Endothelial cell (in vitro differentiated cells): ENCODE measurements at regions not wholly inside any gene's neighbourhood (a gene's known extent, or its start where the extent isn't known, plus 50 kb on each side); places are given as distances from the start of the nearest gene placed in this dataset.

Source experiments
- DNase-seq: peaks from one replicate; pipeline ENCODE4 v3.0.0; 2021; ENCODE audit warnings: low spot score
- H3K27ac Mint-ChIP-seq: one replicate; pipeline ENCODE4 v1.8.0; 2021; ENCODE audit warnings: mixed read lengths, inconsistent platforms; ENCODE audit not compliant: unreplicated experiment
- H3K27me3 Mint-ChIP-seq: one replicate; pipeline ENCODE4 v1.8.0; 2021; ENCODE audit warnings: mild to moderate bottlenecking, moderate library complexity, mixed read lengths, inconsistent platforms; ENCODE audit not compliant: unreplicated experiment
- H3K36me3 Mint-ChIP-seq: one replicate; pipeline ENCODE4 v1.8.0; 2021; ENCODE audit warnings: mild to moderate bottlenecking, low read depth, mixed read lengths, inconsistent platforms; ENCODE audit not compliant: unreplicated experiment
- H3K4me1 Mint-ChIP-seq: one replicate; pipeline ENCODE4 v1.8.0; 2021; ENCODE audit warnings: mild to moderate bottlenecking, mixed read lengths, inconsistent platforms; ENCODE audit not compliant: unreplicated experiment
- H3K4me3 Mint-ChIP-seq: one replicate; pipeline ENCODE4 v1.8.0; 2021; ENCODE audit warnings: mild to moderate bottlenecking, mixed read lengths, inconsistent platforms; ENCODE audit not compliant: unreplicated experiment
- H3K9me3 Mint-ChIP-seq: one replicate; pipeline ENCODE4 v1.8.0; 2021; ENCODE audit warnings: mixed read lengths, inconsistent platforms; ENCODE audit not compliant: unreplicated experiment
- CTCF ChIP-seq: fragments of 200-600 bp; sonication (generic); IDR thresholded peaks from one replicate; pipeline ENCODE4 v1.5.0; 2021; ENCODE audit warnings: antibody characterized with exemption; ENCODE audit not compliant: unreplicated experiment

DNA sequence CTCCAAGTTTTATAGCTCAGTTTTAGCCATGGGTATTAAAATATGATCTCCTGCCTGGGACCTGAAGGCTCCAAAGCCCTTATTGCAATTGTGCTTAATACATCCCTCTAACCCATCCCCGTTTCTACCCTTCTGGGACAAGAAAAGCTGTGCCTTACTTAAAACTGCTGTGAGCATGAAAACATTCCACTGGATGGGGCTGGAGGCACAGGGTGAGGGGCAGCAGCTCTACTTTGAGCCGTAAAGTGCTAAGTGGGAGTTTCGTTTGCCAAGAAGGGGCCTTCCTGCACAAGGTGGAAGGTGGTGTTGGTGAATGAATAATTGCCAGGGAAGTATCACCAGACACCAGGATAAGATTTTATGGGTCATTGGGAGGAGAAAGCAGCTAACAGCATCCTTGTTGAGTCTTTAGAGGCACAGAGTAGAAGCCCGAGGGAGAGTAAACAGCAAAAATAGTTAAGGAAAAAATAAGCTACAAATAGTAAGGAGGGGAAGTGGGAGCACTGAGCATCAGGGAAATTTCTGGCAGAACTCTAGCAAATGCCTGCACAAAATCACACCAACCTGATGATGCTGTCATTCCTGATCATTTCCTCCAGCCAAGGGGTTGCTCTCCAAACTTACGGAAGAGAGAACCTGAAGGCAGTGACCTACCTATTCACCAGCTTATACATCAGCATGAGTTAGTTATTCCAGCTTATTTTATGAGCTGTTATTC lies 218.4 kb downstream of the MREG start:
- Mint-ChIP-seq H3K4me1 (peaks cover 10% of the 10 kb centered on the region), H3K36me3 (no peaks in the 10 kb centered on the region), H3K9me3 (no peaks in the 10 kb centered on the region), H3K27me3 (peaks cover 3% of the 10 kb centered on the region), H3K4me3 (no peak overlapping the region), H3K27ac (no peak overlapping the region)
- peak; percentile 12 for DNase-seq
- no peak for TF ChIP-seq CTCF

DNA sequence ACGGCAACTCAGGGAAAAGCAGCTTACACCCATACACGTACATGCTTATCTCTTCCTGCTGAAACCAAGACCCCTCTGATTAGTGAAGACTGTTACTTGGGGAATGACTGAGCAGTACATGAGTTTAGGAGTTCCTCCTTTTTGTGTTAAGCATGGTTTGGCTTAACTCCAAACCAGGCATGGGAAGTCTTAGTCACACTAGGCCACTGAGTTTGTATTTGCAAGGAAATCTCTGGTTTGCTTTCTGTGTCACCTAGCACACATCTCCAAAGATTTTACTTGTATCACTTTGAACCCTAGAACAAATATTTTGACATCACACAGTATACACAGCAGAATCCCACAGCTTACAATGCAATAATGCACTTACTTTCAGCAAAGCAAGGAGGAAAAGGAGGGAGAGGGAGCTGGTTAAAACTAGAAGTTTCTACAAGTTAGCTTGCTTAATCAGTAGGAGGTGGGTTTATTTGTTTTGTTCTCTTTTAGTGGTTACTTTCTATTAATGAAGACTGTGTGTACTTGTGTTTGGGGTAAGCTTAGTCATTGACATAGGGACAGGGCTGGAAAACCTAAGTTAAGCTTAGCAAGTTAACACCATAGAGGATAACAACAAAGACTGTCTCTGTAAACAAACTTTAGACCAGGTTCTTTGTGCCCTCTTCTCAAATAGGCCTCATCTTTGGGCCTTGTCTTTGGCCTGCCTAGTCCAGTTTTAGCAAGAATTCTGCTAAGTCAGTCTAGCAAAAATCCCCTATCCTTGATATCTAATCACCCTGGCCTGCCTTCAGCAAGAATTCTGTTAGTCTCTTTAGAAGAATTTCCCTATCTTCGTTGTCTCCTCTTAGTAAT lies 219.4 kb downstream of the MREG start:
- Mint-ChIP-seq H3K9me3 (no peaks in the 10 kb centered on the region), H3K4me3 (no peak overlapping the region), H3K4me1 (peaks cover 10% of the 10 kb centered on the region), H3K27me3 (peaks cover 3% of the 10 kb centered on the region), H3K36me3 (no peaks in the 10 kb centered on the region), H3K27ac (no peak overlapping the region)
- no peak for TF ChIP-seq CTCF
- no peak for DNase-seq

GRCh38 chr2:215791481-215791937 lies 221.8 kb downstream of the MREG start:
- Mint-ChIP-seq H3K4me1 (peaks cover 10% of the 10 kb centered on the region), H3K27ac (no peak overlapping the region), H3K27me3 (peaks cover 1% of the 10 kb centered on the region)

GRCh38 chr2:215790523-215791421 lies 222.6 kb downstream of the MREG start:
- Mint-ChIP-seq H3K27ac (no peak overlapping the region), H3K27me3 (peaks cover 1% of the 10 kb centered on the region), H3K9me3 (no peaks in the 10 kb centered on the region), H3K4me3 (no peak overlapping the region), H3K36me3 (no peaks in the 10 kb centered on the region), H3K4me1 (peaks cover 15% of the 10 kb centered on the region)
- TF ChIP-seq CTCF = no peak
- DNase-seq = no peak

More at GRCh38 chr2:215791481-215791937, 221.8 kb downstream of the MREG start:
- no peaks in the 10 kb centered on the region for H3K36me3 Mint-ChIP-seq
- H3K4me3 Mint-ChIP-seq = no peak overlapping the region
- no peak for TF ChIP-seq CTCF
- DNase-seq = no peak
- H3K9me3 Mint-ChIP-seq = no peaks in the 10 kb centered on the region
